Activated naive CD8-positive, alpha-beta T cell treated with anti-CD3 and anti-CD28 coated beads, Interleukin-2, amount 50 U/mL, for 24 hours (primary cell): ENCODE measurements at regions not wholly inside any gene's neighbourhood (a gene's known extent, or its start where the extent isn't known, plus 50 kb on each side); places are given as distances from the start of the nearest gene placed in this dataset.

Source experiments
- ATAC-seq: fragments of 150-1000 bp; cut with Tn5 transposase; one replicate; pipeline ENCODE4 v1.10.0; 2021
- DNase-seq: peaks from one replicate; pipeline ENCODE4 v3.0.0; 2021
- H3K27ac Mint-ChIP-seq: one replicate; pipeline ENCODE4 v1.8.0; 2021; ENCODE audit warnings: mild to moderate bottlenecking, mixed read lengths
- H3K27me3 Mint-ChIP-seq: one replicate; pipeline ENCODE4 v1.8.0; 2021; ENCODE audit warnings: mixed read lengths
- H3K36me3 Mint-ChIP-seq: one replicate; pipeline ENCODE4 v1.8.0; 2021; ENCODE audit warnings: low read depth, mixed read lengths
- H3K4me1 Mint-ChIP-seq: one replicate; pipeline ENCODE4 v1.8.0; 2021; ENCODE audit warnings: mixed read lengths
- H3K4me3 Mint-ChIP-seq: one replicate; pipeline ENCODE4 v1.8.0; 2021; ENCODE audit warnings: mild to moderate bottlenecking, moderate library complexity, mixed read lengths
- H3K9me3 Mint-ChIP-seq: one replicate; pipeline ENCODE4 v1.8.0; 2021; ENCODE audit warnings: mixed read lengths

DNA sequence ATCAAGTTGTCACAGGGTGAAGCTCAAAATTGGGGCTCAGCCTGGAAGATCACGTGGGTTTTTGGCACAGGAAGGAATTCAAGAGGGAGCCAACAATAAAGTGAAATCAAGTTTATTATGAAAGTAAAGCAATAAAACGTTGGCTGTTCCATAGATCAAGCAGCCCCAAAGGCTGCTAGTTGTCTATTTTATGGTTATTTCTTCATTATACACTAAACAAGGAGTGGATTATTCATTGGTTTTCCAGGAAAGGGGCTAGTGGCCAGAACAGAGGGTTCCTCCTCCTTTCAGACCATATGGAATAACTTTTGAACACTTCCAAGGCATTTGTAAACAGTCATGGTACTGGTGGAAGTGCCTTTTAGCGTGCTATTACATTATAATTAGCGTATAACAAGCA, 723.5 kb upstream of the ADAMTS5 start:
- ATAC-seq (no peak), DNase-seq (no peak)
- H3K36me3 Mint-ChIP-seq = no peaks in the 10 kb centered on the region
- H3K9me3 Mint-ChIP-seq = peaks cover 15% of the 10 kb centered on the region
- no peaks in the 10 kb centered on the region for H3K27me3 Mint-ChIP-seq
- no peak overlapping the region for H3K4me3 Mint-ChIP-seq
- H3K4me1 Mint-ChIP-seq = no peaks in the 10 kb centered on the region
- no peak overlapping the region for H3K27ac Mint-ChIP-seq

DNA sequence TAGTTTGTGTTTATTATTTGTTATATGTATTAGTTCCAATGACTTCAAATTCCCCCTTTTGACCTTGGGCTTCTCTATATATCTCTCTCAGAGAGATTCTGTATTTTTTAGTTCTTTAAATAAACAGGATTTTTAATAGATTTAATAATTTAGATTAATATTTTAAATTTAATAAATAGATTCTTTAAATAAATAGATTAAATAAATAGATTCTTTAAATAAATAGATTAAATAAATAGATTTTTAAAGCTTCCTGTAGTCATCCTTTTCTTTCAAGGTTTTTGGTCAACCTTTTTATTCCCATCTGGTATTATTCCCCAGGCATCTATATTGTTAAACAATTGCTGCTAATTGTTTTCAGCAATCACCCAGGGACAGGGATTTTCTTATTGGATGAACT, 721.9 kb upstream of the ADAMTS5 start:
- peaks cover 15% of the 10 kb centered on the region for H3K9me3 Mint-ChIP-seq
- H3K27me3 Mint-ChIP-seq = no peaks in the 10 kb centered on the region
- DNase-seq (no peak), ATAC-seq (no peak)
- H3K27ac Mint-ChIP-seq = no peak overlapping the region
- H3K4me3 Mint-ChIP-seq = no peak overlapping the region
- no peaks in the 10 kb centered on the region for H3K4me1 Mint-ChIP-seq
- no peaks in the 10 kb centered on the region for H3K36me3 Mint-ChIP-seq

DNA sequence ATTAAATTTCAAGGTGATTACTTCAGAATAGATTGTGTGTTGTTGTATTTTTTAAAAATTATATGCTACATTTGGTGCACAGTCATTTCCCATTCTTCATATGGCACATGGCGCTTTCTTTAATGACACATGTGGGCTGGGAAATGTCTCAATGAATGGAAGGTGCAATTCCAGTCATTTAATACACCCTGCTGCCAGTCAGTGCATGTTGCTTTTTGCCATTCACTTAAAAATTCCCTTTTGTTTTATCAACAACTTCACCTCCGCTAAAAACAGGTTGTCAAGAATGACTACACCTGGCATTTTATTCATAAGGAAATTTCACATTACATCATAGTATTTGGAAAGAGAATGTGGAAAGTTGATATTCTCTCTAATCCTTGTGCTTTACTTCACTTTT, 716.4 kb upstream of the ADAMTS5 start:
- Mint-ChIP-seq H3K36me3 (no peaks in the 10 kb centered on the region), H3K4me1 (no peaks in the 10 kb centered on the region), H3K9me3 (peaks cover 9% of the 10 kb centered on the region), H3K27me3 (no peaks in the 10 kb centered on the region), H3K4me3 (no peak overlapping the region), H3K27ac (no peak overlapping the region)
- ATAC-seq (no peak), DNase-seq (no peak)

DNA sequence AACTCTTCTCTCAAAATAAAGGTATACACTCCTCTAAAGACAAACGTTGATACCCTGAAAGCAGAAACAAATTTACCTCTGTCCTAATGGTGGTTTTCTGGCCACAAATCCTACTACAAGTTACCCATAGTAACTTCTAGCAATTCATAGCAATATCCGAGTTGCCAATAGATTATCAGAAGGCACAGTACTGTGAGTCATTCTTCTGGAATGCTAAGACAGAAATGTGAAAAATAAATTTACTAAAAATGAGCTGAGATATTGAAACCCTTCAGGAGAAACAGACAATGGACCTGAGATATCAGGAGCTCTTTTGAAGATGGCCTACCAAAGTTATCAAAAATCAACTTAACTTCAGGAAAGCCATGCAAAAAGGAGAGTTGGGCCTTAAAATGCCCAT, 715.0 kb upstream of the ADAMTS5 start:
- Mint-ChIP-seq H3K36me3 (no peaks in the 10 kb centered on the region), H3K9me3 (peaks cover 4% of the 10 kb centered on the region), H3K4me1 (no peaks in the 10 kb centered on the region), H3K27me3 (no peaks in the 10 kb centered on the region), H3K4me3 (no peak overlapping the region), H3K27ac (no peak overlapping the region)
- DNase-seq (no peak), ATAC-seq (no peak)

DNA sequence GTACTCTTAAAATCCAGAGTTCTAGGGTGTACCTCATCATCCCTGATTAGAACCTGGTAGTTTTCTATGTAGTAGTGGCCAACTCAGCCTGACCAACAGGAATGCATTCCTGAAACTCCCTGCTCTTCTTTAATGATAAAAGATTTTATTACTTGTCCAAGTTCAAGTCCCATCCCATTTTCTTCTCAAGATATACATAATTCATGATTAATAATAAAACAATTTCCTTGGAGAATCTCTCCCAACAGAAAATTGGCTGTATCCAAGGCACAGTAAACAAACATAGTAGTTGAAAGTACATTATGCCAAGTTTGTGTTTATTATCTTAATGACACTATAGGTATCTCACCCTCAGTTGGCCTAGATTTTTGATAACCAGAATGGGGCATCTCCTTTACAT, 714.1 kb upstream of the ADAMTS5 start:
- H3K9me3 Mint-ChIP-seq = no peaks in the 10 kb centered on the region
- H3K4me3 Mint-ChIP-seq = no peak overlapping the region
- H3K27ac Mint-ChIP-seq = no peak overlapping the region
- no peaks in the 10 kb centered on the region for H3K4me1 Mint-ChIP-seq
- H3K36me3 Mint-ChIP-seq = no peaks in the 10 kb centered on the region
- no peak for ATAC-seq
- no peak for DNase-seq
- H3K27me3 Mint-ChIP-seq = no peaks in the 10 kb centered on the region

DNA sequence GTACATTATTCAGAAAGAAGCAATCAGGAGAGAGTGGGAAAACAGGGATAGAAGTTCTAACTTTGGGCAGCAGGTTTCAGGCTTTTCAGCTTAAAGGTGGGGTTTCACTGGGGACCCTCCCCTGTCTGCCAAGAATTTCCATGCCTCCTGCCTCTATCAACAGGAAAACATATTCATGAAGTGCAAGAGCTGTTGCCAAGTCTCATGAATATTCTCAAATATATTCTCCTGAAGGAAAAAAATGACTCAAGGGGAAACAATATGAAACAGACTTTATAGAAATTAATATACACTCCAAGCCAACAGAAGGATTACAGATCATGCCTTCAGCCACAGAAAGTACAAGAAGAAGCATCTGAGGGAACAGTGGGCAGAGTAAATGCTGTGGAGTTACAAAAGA, 713.3 kb upstream of the ADAMTS5 start:
- H3K9me3 Mint-ChIP-seq = no peaks in the 10 kb centered on the region
- DNase-seq (no peak), ATAC-seq (no peak)
- no peaks in the 10 kb centered on the region for H3K4me1 Mint-ChIP-seq
- H3K4me3 Mint-ChIP-seq = no peak overlapping the region
- H3K27me3 Mint-ChIP-seq = no peaks in the 10 kb centered on the region
- H3K36me3 Mint-ChIP-seq = no peaks in the 10 kb centered on the region
- H3K27ac Mint-ChIP-seq = no peak overlapping the region

DNA sequence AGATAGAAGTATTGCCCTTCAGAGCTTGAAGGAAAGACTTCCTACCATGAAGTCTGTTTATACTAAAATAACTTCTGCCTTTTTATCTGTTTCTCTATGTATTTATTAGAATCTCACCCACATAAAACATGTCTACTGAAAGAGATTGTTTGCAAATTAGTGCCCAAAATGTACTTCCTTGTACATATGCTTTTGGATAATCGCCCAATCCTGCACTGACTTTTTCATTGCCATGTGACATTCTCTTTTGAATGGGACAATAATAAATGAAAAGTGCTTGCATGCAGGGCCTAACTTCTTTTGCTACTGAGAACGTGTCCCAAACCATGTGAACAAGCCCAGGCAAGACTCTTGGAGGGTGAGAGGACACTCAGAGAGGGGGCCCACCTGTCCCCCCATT, 711.6 kb upstream of the ADAMTS5 start:
- DNase-seq (no peak), ATAC-seq (no peak)
- Mint-ChIP-seq H3K4me1 (no peaks in the 10 kb centered on the region), H3K36me3 (no peaks in the 10 kb centered on the region), H3K9me3 (peaks cover 4% of the 10 kb centered on the region), H3K4me3 (no peak overlapping the region), H3K27ac (no peak overlapping the region), H3K27me3 (no peaks in the 10 kb centered on the region)

DNA sequence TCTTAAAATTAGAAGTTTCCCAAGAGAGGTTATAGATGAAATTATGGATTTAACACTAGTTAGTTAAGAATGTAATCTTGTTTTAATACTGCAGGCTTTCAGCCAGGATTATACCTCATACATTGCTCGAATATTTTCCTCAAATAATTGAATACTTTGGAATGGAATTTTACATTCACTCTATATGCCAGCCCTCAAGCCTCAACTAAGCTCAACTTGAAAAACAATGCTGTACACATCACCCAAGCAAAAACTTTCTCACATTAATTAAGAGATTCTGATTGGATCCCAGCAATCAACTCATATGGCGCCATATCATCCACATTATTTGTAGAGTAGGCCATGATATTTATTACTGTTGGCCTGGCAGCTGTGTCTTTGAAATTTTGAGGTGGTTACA, 710.7 kb upstream of the ADAMTS5 start:
- Mint-ChIP-seq H3K27me3 (no peaks in the 10 kb centered on the region), H3K9me3 (peaks cover 4% of the 10 kb centered on the region), H3K27ac (no peak overlapping the region), H3K4me1 (no peaks in the 10 kb centered on the region), H3K4me3 (no peak overlapping the region), H3K36me3 (no peaks in the 10 kb centered on the region)
- no peak for DNase-seq
- no peak for ATAC-seq

DNA sequence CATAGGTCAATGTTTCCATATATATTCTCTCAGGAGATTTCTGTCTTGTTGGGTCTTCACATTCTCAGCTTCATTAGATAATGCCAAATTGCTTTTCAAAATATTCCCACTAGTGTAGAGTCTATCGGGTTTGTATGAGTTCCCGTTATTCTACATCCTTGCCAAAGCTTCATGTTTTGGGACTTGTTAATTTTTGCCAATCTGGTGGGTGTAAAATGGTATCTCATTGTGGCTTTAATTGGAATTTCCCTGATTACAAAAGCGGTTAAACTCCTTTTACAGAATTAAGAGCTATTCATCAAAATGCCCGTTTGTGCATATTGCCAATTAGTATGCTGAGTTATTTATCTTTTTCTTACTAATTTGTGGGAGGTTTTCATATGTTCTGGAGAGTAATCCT, 708.4 kb upstream of the ADAMTS5 start:
- H3K4me3 Mint-ChIP-seq = no peak overlapping the region
- peaks cover 4% of the 10 kb centered on the region for H3K9me3 Mint-ChIP-seq
- H3K36me3 Mint-ChIP-seq = no peaks in the 10 kb centered on the region
- H3K27ac Mint-ChIP-seq = no peak overlapping the region
- H3K4me1 Mint-ChIP-seq = no peaks in the 10 kb centered on the region
- ATAC-seq (no peak), DNase-seq (no peak)
- H3K27me3 Mint-ChIP-seq = no peaks in the 10 kb centered on the region

DNA sequence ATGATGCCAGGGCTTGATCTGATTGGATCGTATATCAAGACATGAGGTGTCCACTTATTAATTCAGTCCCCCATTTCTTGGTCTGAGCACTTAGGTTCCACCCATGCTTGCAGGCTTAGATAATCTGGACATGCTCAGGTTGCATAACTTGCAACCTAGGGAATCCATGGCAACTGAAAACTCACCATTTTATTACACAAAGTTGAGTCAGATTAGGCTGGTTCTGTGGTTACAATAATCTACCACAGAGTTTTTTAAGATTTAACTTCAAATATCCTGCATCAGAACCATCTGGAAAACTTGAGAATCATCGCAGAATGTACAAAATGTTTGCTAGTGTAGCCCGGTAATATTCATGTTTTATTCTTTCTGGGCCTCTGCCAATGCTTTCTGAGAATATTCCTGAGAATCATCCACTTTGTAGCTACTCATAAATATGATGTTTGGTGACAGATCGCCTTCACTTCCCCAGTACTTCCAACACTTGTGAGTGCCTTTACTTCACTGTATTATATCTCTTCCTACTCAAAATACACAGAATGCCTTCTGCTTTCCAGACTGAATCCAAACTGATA, 707.2 kb upstream of the ADAMTS5 start:
- Mint-ChIP-seq H3K27me3 (no peaks in the 10 kb centered on the region), H3K36me3 (no peaks in the 10 kb centered on the region), H3K4me3 (no peak overlapping the region), H3K4me1 (no peaks in the 10 kb centered on the region), H3K27ac (no peak overlapping the region), H3K9me3 (peaks cover 4% of the 10 kb centered on the region)
- DNase-seq (no peak), ATAC-seq (no peak)

DNA sequence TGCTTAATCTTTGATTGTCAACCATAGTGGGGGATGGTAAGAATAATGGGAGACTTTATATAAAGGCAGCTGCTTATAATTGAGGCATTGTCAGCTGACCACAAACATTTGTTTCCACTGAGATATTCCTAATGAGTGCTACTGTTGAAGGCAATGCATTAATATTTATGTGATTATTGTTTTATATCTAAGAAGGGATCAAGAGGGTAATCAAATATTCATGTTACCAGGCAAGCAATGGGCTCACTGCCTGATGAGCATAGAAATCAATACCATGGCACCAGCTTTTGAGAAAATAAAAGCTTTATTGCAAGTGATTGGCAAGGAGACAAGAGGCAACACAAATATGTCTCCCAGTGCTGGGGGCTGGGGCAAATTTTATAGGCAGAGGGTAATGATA, 706.7 kb upstream of the ADAMTS5 start:
- Mint-ChIP-seq H3K27ac (no peak overlapping the region), H3K4me3 (no peak overlapping the region), H3K9me3 (peaks cover 4% of the 10 kb centered on the region), H3K4me1 (no peaks in the 10 kb centered on the region), H3K27me3 (no peaks in the 10 kb centered on the region), H3K36me3 (no peaks in the 10 kb centered on the region)
- DNase-seq = no peak
- ATAC-seq = no peak

DNA sequence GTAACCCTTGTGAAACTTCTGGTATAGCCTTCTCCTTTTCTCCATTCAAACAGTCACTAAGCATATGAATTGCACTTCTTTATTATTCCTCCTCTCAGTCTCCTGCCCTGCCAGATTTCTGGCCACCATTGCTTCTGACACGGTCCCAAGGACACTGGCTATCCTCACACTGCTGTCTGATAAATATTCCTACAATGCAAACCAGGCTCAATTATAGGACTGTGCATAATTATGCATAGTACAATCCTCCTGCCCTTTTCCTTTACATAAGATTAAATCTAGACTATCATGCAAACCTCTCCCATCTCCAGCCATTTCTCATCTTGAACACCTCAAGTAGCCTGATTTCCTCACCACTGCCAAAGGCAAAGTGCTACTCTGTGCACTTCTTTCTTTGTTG, 704.3 kb upstream of the ADAMTS5 start:
- no peaks in the 10 kb centered on the region for H3K36me3 Mint-ChIP-seq

DNA sequence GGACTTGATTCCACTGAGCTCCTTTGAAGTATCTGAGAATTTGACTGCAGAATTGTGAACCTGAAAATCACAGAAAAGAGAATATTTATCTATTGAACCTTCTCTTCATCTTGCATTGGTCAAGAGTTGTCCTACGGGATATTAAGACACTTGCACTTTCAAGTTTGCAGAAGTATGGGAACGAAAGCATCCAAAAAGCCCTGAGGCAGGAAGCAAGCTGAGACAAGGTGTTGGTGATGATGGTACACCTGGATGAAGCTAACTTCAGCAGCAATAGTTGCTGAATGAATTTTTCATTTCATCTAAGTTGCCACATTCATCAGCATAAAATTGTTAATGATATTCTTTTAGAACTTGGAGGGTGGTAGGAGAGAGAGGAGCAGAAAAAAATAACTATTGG, 686.6 kb upstream of the ADAMTS5 start:
- no peaks in the 10 kb centered on the region for H3K27me3 Mint-ChIP-seq
- H3K4me1 Mint-ChIP-seq = no peaks in the 10 kb centered on the region
- no peaks in the 10 kb centered on the region for H3K36me3 Mint-ChIP-seq
- H3K27ac Mint-ChIP-seq = no peak overlapping the region
- DNase-seq = no peak
- ATAC-seq = no peak
- H3K9me3 Mint-ChIP-seq = peaks cover 6% of the 10 kb centered on the region
- no peak overlapping the region for H3K4me3 Mint-ChIP-seq

More for the DNA sequence above, 704.3 kb upstream of the ADAMTS5 start:
- H3K27me3 Mint-ChIP-seq = no peaks in the 10 kb centered on the region
- no peaks in the 10 kb centered on the region for H3K4me1 Mint-ChIP-seq
- no peak overlapping the region for H3K27ac Mint-ChIP-seq
- H3K9me3 Mint-ChIP-seq = peaks cover 4% of the 10 kb centered on the region
- no peak for ATAC-seq
- no peak for DNase-seq
- H3K4me3 Mint-ChIP-seq = no peak overlapping the region

DNA sequence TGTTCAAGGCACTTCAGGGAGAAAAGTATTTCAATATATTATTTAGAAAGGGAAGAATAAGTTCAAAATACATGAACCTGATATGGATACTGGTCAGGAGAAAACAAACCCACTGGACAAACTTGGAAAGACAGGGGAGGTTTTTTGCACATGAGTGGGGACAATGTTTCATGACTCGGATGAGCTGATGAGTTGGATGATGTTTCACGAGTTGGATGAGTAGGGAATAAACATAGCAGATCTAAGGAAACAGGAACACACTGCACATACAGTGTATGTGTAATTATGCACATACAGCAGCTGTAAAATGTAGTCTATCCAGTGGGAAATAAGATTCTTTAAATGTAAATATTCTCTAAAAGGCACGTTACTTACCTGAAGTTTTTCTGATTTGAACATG, 682.9 kb upstream of the ADAMTS5 start:
- Mint-ChIP-seq H3K27ac (no peak overlapping the region), H3K9me3 (peaks cover 6% of the 10 kb centered on the region), H3K4me1 (no peaks in the 10 kb centered on the region), H3K36me3 (no peaks in the 10 kb centered on the region), H3K27me3 (no peaks in the 10 kb centered on the region), H3K4me3 (no peak overlapping the region)
- no peak for DNase-seq
- ATAC-seq = no peak

DNA sequence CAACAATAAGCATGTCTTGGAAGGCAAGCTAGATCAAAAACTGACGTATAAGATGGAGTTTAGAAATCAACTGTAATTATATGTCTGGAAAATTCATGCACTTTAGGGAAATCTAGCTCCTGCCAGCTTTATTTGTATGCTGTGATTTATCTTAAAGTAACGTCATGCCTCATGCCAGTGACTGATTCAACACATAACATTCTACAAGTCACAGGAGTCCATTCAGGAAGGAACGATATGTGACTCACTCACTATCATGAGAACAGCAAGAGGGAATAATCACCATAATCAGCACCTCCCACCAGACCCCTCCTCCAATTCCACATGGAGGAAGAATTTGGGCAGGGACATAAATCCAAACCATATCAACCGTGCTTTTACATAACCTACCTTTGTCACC, 682.4 kb upstream of the ADAMTS5 start:
- no peak overlapping the region for H3K27ac Mint-ChIP-seq
- no peak for ATAC-seq
- H3K36me3 Mint-ChIP-seq = no peaks in the 10 kb centered on the region
- H3K27me3 Mint-ChIP-seq = no peaks in the 10 kb centered on the region
- peaks cover 6% of the 10 kb centered on the region for H3K9me3 Mint-ChIP-seq
- H3K4me3 Mint-ChIP-seq = no peak overlapping the region
- no peak for DNase-seq
- no peaks in the 10 kb centered on the region for H3K4me1 Mint-ChIP-seq

DNA sequence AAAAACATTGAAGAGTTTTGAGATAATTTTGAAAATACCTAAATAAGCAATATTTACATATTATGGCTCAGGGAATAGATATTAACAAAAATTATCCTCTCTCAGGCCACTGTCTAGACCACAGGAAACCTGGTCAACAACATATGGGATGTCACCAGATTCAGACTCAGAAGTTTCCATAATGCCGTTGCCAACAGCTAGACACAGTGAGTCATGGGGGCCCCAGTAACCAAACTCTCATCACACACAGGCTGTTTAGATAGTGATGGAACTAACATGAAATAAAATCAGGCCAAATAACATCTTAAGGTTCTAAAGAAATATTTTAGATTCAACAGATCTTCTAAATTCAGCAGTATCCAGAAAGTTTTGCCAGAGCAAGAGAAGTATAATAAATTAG, 681.7 kb upstream of the ADAMTS5 start:
- Mint-ChIP-seq H3K27me3 (no peaks in the 10 kb centered on the region), H3K4me3 (no peak overlapping the region), H3K4me1 (no peaks in the 10 kb centered on the region), H3K9me3 (peaks cover 6% of the 10 kb centered on the region), H3K27ac (no peak overlapping the region), H3K36me3 (no peaks in the 10 kb centered on the region)
- no peak for ATAC-seq
- DNase-seq = no peak
